ENCODE measurements at regions not wholly inside any gene's neighbourhood (a gene's known extent, or its start where the extent isn't known, plus 50 kb on each side); places are given as distances from the start of the nearest gene placed in this dataset.
"Not testable (repeated sequence)": the region's sequence is repeated elsewhere in the genome, so short reads cannot be mapped to it uniquely, and the experiment has no call there.

DNA sequence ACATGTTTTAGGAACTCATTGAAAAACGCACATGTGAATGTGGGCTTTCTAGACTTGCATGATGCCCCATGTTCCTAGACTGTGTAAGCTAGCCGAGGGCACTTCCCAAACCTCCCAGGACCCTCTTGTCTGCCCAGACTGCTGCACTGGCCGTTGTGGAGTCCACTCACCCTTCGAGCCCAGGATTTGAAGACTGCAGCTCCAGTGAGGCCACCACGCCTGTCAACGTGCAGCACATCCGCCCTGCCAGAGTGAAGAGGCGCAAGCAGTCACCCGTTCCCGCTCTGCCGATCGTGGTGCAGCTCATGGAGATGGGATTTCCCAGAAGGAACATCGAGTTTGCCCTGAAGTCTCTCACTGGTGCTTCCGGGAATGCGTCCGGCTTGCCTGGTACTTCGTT, 114.1 kb downstream of the GOLGA6L22 start:
- TF ChIP-seq ZNF70, ZFP3 (CRISPR knock-in tag; IDR thresholded peaks at IDR 0.05): not testable (repeated sequence)
- TF ChIP-seq, protein P1, sequence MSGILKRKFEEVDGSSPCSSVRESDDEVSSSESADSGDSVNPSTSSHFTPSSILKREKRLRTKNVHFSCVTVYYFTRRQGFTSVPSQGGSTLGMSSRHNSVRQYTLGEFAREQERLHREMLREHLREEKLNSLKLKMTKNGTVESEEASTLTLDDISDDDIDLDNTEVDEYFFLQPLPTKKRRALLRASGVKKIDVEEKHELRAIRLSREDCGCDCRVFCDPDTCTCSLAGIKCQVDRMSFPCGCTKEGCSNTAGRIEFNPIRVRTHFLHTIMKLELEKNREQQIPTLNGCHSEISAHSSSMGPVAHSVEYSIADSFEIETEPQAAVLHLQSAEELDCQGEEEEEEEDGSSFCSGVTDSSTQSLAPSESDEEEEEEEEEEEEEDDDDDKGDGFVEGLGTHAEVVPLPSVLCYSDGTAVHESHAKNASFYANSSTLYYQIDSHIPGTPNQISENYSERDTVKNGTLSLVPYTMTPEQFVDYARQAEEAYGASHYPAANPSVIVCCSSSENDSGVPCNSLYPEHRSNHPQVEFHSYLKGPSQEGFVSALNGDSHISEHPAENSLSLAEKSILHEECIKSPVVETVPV (CRISPR knock-in tag; IDR thresholded peaks at IDR 0.05) = not testable (repeated sequence)
- TF ChIP-seq, protein P2, sequence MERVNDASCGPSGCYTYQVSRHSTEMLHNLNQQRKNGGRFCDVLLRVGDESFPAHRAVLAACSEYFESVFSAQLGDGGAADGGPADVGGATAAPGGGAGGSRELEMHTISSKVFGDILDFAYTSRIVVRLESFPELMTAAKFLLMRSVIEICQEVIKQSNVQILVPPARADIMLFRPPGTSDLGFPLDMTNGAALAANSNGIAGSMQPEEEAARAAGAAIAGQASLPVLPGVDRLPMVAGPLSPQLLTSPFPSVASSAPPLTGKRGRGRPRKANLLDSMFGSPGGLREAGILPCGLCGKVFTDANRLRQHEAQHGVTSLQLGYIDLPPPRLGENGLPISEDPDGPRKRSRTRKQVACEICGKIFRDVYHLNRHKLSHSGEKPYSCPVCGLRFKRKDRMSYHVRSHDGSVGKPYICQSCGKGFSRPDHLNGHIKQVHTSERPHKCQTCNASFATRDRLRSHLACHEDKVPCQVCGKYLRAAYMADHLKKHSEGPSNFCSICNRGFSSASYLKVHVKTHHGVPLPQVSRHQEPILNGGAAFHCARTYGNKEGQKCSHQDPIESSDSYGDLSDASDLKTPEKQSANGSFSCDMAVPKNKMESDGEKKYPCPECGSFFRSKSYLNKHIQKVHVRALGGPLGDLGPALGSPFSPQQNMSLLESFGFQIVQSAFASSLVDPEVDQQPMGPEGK (CRISPR knock-in tag; IDR thresholded peaks at IDR 0.05; ENCODE audit: borderline replicate concordance) = not testable (repeated sequence)
- TF ChIP-seq, protein P3, sequence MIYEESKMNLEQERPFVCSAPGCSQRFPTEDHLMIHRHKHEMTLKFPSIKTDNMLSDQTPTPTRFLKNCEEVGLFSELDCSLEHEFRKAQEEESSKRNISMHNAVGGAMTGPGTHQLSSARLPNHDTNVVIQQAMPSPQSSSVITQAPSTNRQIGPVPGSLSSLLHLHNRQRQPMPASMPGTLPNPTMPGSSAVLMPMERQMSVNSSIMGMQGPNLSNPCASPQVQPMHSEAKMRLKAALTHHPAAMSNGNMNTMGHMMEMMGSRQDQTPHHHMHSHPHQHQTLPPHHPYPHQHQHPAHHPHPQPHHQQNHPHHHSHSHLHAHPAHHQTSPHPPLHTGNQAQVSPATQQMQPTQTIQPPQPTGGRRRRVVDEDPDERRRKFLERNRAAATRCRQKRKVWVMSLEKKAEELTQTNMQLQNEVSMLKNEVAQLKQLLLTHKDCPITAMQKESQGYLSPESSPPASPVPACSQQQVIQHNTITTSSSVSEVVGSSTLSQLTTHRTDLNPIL (CRISPR knock-in tag; IDR thresholded peaks at IDR 0.05; ENCODE audit: low read depth) = not testable (repeated sequence)

Measured in SK-N-SH treated with all-trans-retinoic acid at 6 μM for 48 hours (cell line).